ENCODE measurements at regions not wholly inside any gene's neighbourhood (a gene's known extent, or its start where the extent isn't known, plus 50 kb on each side); places are given as distances from the start of the nearest gene placed in this dataset.

DNA sequence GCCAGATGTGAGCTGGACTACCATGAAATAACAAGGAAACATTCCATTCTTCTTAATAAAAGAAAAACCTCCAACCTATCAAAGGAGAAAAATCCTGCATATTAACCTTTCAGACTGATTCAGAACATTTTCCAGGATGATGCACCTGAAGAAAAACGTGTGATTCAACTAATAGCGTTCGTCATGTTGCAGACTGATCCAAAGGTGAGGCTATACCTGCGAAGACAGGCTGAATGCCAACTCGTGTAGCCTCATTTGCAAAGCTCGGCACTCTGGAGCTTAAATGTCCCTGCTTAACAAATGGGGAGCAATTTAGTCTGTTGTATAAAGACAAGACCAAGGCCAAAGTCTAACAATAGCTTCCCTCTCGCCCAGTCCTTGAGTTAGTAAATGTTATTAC, 172.0 kb upstream of the NOCT start:
- no peaks in the 10 kb centered on the region for H3K9me3 ChIP-seq
- no peak for DNase-seq
- TF ChIP-seq, protein P1, sequence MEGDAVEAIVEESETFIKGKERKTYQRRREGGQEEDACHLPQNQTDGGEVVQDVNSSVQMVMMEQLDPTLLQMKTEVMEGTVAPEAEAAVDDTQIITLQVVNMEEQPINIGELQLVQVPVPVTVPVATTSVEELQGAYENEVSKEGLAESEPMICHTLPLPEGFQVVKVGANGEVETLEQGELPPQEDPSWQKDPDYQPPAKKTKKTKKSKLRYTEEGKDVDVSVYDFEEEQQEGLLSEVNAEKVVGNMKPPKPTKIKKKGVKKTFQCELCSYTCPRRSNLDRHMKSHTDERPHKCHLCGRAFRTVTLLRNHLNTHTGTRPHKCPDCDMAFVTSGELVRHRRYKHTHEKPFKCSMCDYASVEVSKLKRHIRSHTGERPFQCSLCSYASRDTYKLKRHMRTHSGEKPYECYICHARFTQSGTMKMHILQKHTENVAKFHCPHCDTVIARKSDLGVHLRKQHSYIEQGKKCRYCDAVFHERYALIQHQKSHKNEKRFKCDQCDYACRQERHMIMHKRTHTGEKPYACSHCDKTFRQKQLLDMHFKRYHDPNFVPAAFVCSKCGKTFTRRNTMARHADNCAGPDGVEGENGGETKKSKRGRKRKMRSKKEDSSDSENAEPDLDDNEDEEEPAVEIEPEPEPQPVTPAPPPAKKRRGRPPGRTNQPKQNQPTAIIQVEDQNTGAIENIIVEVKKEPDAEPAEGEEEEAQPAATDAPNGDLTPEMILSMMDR (IDR thresholded peaks at IDR 0.05) = no peak
- H3K4me1 ChIP-seq = no peaks in the 10 kb centered on the region
- no peak for ATAC-seq
- H3K27ac ChIP-seq = no peak overlapping the region
- intact Hi-C loops (cut with DNase I) = no loop called here
- no peaks in the 10 kb centered on the region for H3K27me3 ChIP-seq (ENCODE audit: low read depth)
- H3K4me3 ChIP-seq = no peak overlapping the region
- H3K36me3 ChIP-seq = no peaks in the 10 kb centered on the region

DNA sequence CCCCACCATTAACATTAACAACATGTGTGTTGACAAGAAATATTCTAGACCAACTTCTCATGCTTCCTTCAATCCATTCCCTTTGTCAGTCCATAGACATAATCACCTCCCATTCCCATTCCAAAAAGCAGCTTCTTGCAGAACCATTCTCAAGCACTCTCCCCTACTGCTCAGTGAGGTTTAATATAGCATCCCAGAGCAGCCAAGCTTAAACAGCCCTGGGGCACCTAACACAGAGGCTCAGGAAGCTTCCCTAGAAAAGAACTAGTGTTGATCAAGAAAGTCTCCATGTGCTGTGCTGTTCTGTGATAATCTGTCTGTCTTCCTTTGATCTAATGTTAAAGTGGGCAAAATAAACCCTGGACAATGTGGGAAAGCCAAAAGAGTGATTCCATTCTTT, 174.2 kb upstream of the NOCT start:
- ATAC-seq (no peak), DNase-seq (no peak)
- H3K4me1 ChIP-seq = no peaks in the 10 kb centered on the region
- no peak overlapping the region for H3K4me3 ChIP-seq
- no peaks in the 10 kb centered on the region for H3K27me3 ChIP-seq (ENCODE audit: low read depth)
- TF ChIP-seq, protein P1 (IDR thresholded peaks at IDR 0.05) = no peak
- no peak overlapping the region for H3K27ac ChIP-seq
- H3K36me3 ChIP-seq = no peaks in the 10 kb centered on the region
- no peaks in the 10 kb centered on the region for H3K9me3 ChIP-seq
- intact Hi-C loops (cut with DNase I) = no loop called here

DNA sequence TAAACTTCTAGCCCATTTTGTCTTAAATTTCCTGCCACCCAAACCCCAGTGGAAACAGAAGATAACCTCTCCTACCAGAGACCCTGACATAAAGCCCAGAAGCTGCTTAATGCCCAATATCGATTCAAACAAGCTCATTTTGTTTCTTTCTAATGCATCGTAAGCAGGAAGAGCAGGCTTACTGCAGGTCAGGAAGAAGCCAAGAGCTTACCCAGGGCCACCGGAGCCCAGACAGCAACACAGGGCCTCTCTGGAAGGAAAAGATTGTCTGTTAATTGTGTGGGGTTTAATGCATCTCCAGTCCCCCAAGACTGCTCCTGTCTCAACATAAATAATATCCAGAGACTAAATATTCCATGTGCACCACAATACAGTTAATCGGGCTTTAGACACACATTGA, 177.3 kb upstream of the NOCT start:
- Histone ChIP-seq H3K9me3 (no peaks in the 10 kb centered on the region), H3K4me3 (no peak overlapping the region), H3K27ac (no peak overlapping the region), H3K4me1 (no peaks in the 10 kb centered on the region), H3K27me3 (ENCODE audit: low read depth) (no peaks in the 10 kb centered on the region), H3K36me3 (no peaks in the 10 kb centered on the region)
- DNase-seq (no peak), ATAC-seq (no peak)
- TF ChIP-seq, protein P1 (IDR thresholded peaks at IDR 0.05) = no peak
- intact Hi-C loops (cut with DNase I) = no loop called here

DNA sequence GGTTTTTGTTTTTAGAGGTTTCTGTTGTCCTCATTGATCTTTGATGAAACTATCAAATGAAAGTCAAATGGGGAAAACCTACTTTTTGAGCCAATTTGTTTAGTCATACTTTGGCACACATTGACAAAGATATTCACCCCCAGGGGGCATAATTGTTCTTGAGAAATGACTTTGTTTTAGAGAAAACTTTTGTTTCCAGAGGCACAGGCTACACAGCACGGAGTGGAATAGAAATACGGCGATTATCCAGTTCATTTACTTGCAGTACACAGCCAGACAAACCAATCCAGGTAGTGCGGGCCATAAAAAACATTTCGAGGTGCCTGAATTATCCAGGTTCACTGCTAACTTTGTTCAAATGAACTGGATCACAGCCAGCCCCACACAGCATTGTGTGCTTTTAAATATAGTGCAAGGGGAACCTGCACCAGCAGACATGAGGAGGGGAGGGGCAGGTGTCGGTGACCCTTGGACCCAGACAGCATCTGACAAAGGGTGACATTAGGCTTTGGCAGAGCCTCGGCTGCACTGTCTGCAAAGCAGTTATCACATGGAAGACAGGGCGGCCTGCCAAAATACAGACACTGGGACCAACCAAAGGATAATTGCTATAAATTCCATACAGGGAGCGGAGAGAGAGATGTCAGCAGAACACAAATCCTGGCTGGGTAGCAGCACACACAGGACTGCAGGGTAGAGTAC, 179.6 kb upstream of the NOCT start:
- intact Hi-C loops (cut with DNase I) = no loop called here
- no peak overlapping the region for H3K4me3 ChIP-seq
- DNase-seq (no peak), ATAC-seq (no peak)
- H3K9me3 ChIP-seq = no peaks in the 10 kb centered on the region
- H3K27ac ChIP-seq = no peak overlapping the region
- H3K4me1 ChIP-seq = no peaks in the 10 kb centered on the region
- no peaks in the 10 kb centered on the region for H3K36me3 ChIP-seq
- no peaks in the 10 kb centered on the region for H3K27me3 ChIP-seq (ENCODE audit: low read depth)
- TF ChIP-seq, protein P1 (IDR thresholded peaks at IDR 0.05) = no peak

DNA sequence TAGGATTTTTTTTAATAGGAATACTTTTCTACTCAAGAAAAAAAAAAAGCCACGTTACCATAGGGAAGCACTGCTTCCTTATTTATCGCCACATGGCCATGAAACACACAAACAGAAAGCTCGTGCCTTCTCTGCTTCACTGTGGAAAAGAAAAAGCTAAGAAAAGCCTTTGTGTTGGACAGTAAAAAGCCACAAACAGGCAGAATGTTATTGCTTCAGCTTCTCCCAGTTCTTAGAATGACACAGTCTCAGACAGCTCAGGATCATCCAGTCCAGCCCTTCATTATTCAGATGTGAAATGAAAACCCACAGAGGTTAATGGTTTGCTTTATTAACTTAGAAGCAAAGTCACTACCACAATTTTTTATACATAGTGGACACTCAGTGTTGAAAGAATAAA, 181.6 kb upstream of the NOCT start:
- Histone ChIP-seq H3K36me3 (no peaks in the 10 kb centered on the region), H3K4me3 (no peak overlapping the region), H3K27me3 (ENCODE audit: low read depth) (no peaks in the 10 kb centered on the region), H3K27ac (no peak overlapping the region), H3K4me1 (no peaks in the 10 kb centered on the region), H3K9me3 (no peaks in the 10 kb centered on the region)
- ATAC-seq (no peak), DNase-seq (no peak)
- TF ChIP-seq, protein P1 (IDR thresholded peaks at IDR 0.05) = no peak
- intact Hi-C loops (cut with DNase I) = no loop called here

All from lower lobe of right lung (tissue), 2 donors.